GM21717 (cell line): ENCODE measurements at regions not wholly inside any gene's neighbourhood (a gene's known extent, or its start where the extent isn't known, plus 50 kb on each side); places are given as distances from the start of the nearest gene placed in this dataset.
"Not testable (repeated sequence)": the region's sequence is repeated elsewhere in the genome, so short reads cannot be mapped to it uniquely, and the experiment has no call there.

Experiments
- ATAC-seq: cut with Tn5 transposase; IDR thresholded peaks from one replicate; pipeline ENCODE4 v1.9.1; 2021; ENCODE audit warnings: mild to moderate bottlenecking, moderate library complexity; ENCODE audit not compliant: unreplicated experiment

DNA sequence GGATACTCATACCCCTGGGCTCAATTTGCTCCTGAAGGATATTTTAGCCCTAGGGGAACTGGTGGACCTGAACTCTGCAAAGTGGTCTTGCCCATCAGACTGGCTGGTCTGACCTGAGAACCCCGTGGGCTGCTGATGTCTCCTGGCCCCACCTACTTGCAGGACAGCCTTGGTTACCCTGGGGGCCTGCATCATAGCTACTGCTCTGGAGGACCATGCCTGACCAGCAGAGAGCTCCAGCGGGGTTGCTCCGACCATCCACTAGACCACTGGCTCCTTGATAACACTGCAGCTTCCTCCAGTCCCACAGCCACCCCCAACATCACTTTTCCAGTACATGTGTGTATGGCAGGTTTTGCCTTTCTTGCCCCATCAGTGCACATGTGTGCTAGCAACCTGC lies 331.6 kb upstream of the BRINP3 start:
- no peak for ATAC-seq

DNA sequence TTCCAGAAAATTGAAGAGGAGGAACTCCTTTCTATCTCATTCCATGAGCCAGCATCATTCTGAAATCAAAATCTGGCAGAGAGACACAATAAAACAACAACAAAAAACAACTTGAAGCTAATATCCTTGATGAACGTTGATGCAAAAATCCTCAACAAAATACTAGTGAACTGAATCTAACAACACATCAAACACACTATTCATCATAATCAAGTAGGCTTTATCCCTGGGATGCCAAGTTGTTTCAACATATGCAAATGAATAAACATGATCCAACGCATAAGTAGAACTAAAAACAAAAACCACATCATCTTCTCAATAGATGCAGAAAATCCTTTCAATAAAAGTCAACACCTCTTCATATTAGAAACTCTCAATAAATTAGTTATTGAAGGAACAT lies 335.3 kb upstream of the BRINP3 start:
- no peak for ATAC-seq

DNA sequence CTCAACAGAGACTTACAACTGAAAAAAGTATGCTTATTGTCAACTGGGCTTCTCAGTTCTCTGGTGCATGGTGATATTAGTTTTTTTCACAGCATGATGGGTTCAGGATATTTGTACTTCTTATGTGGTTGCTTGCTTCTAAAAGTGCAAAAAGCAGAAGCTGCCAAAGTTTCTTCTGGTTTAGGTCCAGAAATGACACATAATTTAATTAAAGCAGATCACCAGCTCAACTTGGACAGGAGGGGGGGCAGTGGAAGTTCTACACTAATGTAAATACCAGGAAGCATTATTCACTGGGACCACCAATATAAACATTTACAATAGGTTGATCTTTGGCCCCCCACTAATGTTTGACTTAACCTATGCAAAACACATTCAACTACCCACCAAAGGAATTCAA lies 354.8 kb upstream of the BRINP3 start:
- no peak for ATAC-seq

- no peak for ATAC-seq
These were observed 358.0 kb upstream of the BRINP3 start for GRCh38 chr1:190835658-190836057.

DNA sequence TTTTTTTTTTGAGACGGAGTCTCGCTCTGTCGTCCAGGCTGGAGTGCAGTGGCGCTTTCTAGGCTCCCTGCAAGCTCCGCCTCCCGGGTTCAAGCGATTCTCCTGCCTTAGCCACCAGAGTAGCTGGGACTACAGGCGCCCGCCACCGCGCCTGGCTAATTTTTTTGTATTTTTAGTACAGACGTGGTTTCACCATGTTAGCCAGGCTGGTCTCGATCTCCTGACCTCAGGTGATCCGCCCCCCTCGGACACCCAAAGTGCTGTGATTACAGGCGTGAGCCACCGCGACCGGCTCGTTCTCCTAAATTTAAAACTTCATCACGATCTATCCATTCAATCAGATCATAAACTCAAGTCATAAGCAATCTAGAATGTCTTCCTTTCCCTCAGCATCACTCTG lies 359.5 kb upstream of the BRINP3 start:
- ATAC-seq = not testable (repeated sequence)

GRCh38 chr1:190837888-190838287 lies 360.2 kb upstream of the BRINP3 start:
- ATAC-seq = no peak

GRCh38 chr1:190847166-190847565 lies 369.5 kb upstream of the BRINP3 start:
- no peak for ATAC-seq

GRCh38 chr1:190849346-190849745 lies 371.7 kb upstream of the BRINP3 start:
- ATAC-seq = no peak

- ATAC-seq = no peak
These were observed 374.9 kb upstream of the BRINP3 start for GRCh38 chr1:190852611-190853010.

DNA sequence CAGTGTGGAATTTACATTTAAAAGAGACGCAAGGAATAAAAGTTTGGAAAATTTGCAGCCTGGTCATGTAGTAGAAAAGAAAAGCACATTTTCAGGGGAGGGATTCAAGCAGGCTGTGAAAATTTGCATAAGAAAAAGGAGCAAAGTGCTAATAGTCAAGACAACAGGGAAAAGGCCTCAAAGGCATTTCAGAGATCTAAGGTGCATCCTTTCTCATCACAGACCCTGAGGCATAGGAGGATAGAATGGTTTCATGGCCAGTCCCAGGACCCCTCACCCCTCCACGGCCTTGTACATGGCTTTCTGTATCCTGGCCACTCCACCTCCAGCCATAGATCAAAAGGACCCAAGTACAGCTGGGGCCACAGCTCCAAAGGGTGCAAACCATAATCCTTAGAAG lies 380.5 kb upstream of the BRINP3 start:
- no peak for ATAC-seq

DNA sequence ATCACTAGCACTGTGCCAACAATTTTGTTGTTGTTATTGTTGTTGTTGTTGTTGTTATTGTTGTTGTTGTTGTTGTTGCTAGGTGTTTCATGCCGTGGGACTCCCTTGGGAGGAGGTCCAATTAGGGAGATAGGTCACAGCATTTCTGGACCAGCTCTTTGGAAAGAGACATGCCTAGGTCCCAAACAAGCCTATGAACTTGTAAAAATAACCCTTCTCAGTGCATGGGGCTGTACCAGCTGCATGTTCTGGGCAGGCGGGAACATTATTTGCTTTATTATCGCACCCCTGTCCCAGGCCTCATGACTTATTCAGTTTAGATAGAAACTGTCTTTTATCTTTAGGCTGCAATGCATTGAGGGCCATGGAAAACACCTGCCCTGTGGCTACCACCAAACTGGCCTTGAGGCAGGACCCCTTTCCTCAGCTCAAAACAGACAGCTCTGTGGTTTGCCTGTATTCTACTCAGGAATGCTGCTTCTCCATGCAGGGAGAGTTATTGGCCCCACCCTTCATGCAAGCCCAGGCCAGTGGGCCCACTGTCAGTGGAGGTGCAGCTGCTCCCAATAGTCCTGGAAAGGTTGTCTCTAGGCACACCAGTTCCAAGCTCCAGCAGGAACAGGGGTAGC lies 386.5 kb upstream of the BRINP3 start:
- no peak for ATAC-seq

- no peak for ATAC-seq
These were observed 402.7 kb upstream of the BRINP3 start for GRCh38 chr1:190880352-190880751.

GRCh38 chr1:190881064-190881463 lies 403.4 kb upstream of the BRINP3 start:
- no peak for ATAC-seq

DNA sequence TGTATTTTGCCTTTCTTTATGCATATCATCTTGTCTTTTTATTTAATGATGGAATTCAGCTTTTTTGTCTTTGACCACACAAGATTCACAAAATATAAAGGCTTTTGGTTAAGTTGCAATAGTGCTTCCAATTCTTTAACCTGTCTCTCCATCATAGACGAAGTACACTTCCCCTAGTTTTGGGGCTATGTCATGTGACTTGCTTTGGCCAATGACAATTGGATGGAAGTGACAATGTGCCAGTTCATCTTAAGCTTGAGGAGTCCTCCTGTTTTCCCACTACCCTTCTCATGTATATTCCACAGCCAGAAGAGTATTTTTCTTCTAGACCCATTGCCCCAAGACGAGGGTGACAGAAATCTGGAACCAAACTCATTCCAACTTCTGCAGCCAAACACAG lies 419.6 kb upstream of the BRINP3 start:
- no peak for ATAC-seq

GRCh38 chr1:190904091-190904695 lies 426.5 kb upstream of the BRINP3 start:
- no peak for ATAC-seq

DNA sequence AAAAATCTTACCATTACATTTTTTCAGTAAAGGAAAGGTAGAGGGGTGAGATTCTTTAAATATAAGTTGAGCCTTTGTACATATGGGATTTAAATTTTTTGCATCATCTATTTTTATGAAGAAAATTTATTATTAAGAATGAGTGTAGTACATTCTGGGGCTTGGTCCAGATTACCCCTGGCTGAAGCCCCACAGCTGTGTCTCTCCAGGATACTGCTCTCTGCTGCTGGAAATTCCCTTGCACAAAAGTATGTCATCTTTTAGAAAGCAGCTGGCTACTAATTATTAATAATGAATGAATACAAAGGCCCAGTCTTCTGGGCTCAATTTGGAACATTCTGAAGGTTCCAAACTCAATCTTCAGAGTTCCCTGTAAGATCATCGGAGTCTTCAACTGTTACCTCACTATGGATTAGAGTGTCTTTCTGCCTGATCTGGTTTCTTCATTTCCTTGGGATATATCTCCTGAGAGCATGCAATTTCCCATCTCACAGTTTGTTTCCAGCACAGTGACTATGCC lies 428.6 kb upstream of the BRINP3 start:
- no peak for ATAC-seq

GRCh38 chr1:190908246-190908645 lies 430.6 kb upstream of the BRINP3 start:
- ATAC-seq = no peak

GRCh38 chr1:190908691-190909090 lies 431.0 kb upstream of the BRINP3 start:
- no peak for ATAC-seq

DNA sequence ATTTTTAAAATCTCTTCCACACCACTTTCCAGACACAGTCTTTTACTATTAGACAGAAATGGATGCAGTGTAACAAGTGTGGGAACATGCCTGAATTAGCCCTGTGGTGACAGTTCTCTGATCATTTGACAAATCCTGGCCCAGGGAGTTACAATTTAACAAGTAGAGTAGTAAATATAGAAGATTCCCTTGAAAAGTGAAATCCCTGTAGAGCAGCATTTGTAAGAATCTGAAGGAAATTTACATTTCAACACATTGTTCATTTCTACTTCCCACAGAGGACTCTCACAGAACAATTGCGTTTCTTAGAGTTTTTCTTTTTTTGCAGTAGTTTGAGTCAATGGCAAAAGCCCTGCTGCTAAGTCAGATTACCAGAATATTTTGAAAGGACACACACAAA lies 458.3 kb upstream of the BRINP3 start:
- ATAC-seq = no peak

DNA sequence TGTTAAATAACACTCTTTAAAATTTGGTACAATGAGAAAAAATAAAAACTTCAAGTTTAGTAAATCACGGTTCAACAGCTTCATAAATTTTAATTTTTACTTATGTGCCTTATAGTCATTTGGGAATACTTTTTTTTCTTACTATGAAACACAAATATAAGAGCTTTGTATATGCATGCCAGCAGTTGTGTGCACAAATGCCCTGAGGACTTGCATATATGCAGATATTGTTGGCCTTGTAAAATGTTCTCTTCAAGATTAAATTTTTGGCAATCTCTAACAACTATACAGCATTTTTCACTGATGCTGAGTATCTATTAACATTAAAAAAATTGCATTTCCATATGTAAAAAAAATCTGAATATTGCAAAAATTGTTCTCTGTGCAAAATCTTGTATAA lies 458.7 kb upstream of the BRINP3 start:
- no peak for ATAC-seq

- ATAC-seq = no peak
These were observed 463.3 kb upstream of the BRINP3 start for GRCh38 chr1:190940951-190941350.

GRCh38 chr1:190942475-190942874 lies 464.8 kb upstream of the BRINP3 start:
- ATAC-seq = no peak

- ATAC-seq = not testable (repeated sequence)
These were observed 466.1 kb upstream of the BRINP3 start for GRCh38 chr1:190943722-190944121.
